GM19240 (cell line): ENCODE measurements at regions not wholly inside any gene's neighbourhood (a gene's known extent, or its start where the extent isn't known, plus 50 kb on each side); places are given as distances from the start of the nearest gene placed in this dataset.

Experiments used
- DNase-seq: peaks from one replicate; pipeline ENCODE4 v3.0.0; 2011; ENCODE audit warnings: low spot score; ENCODE audit not compliant: insufficient read length

DNA sequence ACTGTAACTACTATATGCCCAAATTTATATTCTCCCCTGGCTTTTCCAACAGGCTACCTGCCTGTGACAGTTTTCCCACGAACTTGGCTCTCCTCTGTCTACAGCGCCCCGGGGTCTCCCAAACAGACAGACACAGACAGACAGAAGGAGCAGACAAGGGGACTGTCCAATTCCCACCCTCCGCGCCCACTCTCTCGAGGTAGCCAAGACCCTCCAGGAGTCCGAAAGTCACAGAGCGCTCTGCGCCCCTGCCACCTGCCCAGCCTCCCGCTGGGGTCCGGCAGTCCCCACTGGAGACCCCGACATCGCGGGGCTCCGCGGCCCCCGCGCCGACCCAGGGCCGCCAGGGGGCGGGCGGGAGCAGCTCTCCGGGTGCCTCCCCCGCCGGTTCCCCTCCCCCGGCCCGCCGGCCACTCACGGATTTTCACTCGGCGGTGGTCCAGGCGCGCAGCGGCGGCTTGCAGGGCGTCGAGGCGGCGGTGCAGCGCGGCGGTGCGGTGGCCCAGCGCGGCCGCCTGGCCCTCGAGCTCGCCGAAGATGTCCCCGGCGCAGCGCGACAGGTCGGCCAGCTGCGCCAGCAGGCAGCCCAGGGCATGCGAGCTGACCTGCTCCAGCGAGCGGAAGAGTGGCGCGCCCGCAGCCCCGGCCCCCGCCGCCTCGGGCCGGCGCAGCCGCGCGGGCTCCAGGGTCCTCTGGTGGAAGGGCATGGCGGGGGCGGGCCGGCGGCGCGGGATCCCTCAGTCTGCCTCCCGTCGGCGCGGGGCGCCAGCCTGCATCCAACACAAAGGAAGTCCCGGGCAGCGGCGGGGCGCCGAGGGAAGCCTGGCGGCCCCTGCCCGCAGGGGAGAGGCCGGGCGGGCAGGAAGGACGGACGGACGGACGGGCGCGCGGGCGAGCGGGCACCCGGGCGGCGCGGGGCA, 81.3 kb upstream of the CCDC28A start:
- peak; percentile 52 for DNase-seq

DNA sequence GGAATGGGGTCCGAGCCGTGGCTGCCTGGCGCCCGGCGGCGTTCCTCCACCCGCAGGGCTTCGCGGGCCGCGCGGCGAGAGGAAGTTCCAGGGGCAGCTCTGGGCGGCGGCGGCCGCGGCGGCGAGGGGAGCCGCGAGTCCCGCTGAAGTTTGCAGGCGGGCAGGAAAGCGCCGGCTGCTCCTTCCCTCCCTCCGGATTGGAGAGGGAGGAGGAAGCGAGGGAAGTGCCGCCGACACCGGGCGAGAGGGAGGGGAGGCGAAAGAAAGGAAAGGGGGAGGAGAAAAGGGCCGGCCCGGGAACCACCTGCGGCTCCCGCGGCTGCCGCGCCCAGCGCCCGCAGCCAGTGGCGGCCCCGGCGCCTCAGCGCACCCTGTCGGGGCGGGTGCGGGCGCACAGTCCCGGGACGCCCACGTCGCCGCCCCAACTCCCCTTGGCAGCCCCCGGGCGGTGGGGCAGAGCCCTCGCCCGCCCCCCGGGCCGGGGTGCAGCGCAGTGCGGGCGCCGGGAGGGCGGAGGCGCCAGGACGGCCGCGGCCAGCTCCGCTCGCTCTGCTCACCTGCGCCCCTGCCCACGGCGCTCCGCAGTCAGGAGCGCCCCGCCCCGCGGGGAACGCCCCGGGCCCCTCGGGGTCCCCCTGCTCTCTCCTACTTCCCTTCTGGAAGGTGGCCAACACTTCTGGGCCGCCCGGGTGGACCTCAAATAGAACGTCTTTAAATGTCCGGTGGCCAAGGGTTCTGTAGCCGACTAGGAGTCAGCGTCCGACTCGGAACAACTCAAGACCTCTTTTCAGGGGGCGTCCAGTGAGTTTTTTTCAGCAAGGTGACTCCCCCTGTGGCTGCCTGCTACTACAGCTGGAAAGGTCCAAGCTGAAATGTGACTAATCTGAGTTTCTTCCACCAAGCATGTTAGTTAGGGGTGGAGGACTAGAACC, 80.3 kb upstream of the CCDC28A start:
- peak; percentile 19 for DNase-seq

DNA sequence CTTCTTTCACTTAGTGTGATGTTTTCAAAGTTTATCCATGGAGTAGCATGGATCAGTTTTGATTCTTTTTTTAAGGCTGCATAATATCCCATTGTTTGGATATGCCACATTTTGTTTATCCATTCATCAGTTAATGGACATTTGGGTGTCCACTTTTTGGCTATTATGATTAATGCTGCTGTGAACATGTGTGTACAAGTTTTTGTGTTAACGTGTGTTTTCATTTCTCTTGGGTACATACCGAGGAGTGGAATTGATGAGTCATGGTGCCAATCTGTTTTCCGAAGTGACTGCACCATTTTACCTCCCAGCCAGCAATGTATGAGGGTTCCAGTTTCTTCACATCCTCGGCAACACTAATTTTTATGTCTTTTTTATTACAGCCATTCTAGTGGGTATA, 78.4 kb upstream of the CCDC28A start:
- no peak for DNase-seq

DNA sequence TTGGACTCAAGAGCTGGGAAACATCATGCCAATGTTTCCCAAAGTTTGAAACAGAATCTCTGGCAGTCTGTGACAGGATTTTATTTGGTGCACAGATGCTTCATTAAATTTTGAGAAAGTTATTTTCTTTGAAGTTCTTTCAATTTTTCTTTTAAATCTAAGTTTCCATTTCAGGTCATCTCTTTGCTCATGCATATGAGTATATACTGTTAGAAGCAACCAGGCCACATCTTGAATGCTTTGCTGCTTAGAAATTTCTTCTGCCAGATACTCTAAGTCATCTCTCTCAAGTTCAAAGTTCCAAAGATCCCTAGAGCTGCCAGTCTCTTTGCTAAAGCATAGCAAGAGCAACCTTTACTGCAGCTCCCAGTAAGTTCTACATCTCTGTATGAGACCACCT, 59.1 kb upstream of the CCDC28A start:
- DNase-seq = no peak

DNA sequence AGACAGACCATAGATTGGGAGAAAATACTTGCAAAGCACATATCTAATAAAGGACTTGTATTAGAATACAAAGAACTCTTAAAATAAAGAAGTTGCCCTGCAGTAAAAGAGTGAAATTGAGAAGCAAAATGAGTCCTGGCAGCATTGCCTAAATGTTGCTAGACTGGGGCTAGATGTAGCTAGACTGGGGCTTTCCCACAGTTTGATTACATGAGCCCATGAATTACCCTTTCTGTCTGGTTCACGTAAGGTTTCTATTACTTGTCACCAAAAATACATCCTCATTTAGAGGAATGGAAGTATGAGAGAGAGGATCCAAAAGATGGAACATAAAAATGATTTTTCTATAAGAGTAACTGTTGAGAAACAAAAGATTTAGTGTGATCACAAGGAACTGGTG, 57.6 kb upstream of the CCDC28A start:
- no peak for DNase-seq

DNA sequence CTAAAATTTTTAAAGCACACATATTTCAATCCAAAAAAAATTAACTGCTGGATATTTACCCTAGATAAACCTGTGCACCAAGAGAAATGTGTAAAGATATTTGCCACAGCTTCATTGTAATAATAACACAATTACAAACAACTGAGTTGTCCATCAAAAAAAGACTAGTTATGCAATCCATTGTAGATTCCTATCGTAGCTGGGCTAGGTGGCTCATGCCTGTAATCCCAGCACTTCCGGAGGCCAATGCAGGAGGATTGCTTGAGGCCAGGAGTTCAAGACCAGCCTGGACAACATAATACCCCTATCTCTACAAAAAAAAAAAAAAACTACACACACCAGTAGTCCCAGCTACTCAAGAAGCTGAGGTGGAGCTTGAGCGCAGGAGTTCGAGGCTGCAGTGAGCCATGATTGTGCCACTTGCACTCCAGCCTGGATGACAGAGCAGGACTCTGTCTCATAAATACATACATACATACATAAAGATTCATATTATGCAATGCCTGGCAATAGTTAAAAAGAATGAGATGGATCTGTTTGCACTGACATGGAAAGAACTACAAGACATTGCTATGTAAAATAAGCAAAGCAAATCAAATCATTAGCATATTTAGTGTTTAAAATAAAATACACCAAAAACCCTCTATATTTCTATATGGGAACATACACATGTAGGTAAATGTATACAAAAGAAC, 56.5 kb upstream of the CCDC28A start:
- DNase-seq = no peak

DNA sequence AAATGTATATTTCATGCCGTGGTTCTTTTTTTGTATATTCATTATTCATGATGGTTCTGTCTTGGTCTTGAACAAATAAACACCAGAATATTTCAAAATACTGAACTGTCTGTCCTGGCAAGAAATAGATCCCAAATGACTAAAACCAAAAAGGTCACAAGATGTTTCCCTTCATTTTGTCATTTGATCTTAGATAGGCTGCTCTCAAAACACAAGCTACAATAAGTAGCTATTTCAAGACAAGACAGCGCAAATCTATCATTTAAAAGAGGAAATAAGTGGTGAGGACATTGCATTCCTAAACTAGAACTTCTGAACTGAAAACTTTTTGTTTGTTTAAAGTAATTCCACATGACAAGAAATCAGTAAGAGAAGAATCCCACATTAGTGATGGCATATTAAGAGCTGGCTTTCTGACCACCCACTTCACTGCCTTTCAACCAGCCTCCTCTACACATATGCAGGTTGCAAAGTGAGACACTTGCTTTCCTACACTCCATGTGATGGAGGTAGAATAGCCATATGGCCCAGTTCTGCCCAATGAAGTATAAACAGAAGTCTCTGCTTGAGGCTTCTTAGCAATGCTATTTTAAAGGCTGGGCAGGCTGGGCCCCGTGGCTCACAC, 54.4 kb upstream of the CCDC28A start:
- no peak for DNase-seq

DNA sequence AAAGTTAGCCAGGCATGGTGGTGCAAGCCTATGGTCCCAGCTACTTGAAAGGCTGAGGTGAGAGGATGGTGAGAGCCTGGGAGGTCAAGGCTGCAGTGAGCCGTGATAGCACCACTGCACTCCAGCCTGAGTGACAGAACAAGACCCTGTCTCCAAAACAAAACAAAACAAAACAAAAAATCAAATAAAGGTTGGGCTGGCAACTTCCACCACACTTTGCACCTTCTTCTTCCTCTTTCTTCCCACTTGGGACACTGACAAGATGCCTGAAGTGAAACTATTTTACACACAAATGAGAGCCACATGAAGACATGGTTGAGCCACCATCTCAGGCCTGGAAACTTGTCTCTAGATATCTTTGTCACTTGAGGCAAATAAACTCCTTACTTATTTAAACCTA, 53.8 kb upstream of the CCDC28A start:
- no peak for DNase-seq

DNA sequence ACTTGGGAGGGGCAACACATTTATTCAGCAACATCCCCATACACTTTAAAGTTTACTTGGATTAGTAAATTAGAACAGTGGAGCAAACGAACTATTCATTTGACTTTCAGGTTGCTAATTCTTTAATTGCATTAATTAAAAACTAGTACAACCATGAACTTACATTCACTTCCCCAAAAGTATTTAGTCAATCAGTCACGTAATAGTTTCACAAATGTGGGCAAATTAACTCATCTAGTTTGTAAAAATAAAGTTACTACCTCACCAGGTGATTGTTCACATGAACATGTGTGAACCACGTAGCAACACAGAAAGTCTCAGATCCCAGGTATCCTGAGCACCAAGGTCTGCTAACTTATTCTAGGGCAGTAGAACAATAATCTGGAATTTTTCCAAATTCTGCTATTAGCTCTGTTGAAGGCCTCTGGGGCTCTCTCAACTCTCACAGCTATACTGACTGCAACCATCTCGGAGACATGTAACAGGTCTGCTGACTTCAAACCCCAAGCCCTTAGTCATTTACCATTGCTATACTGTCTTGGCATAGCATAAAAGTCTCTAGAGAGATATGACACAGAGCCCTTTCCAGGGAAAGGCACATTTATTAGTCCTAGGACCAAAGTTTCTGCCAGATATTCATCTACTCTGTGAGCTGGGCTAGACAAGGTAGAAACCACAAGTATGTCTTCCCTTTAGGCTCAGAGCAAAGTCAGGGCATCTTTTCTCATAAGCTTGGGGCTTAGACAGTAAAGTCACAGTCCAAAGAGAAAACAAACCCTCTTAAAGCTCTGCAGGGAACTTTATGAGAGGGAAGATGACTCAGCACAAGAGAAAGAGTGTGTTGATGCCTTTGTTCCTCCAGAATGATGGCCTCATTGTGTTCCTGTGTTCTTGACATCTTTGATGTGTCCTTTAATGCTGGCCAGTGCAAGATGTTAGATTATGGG, 50.9 kb upstream of the CCDC28A start:
- no peak for DNase-seq
